ENCODE measurements at regions not wholly inside any gene's neighbourhood (a gene's known extent, or its start where the extent isn't known, plus 50 kb on each side); places are given as distances from the start of the nearest gene placed in this dataset.

- CTCF ChIA-PET: no interaction called here
- H3K9me3 Mint-ChIP-seq (ENCODE audit: low read depth, unreplicated experiment): peaks cover 13% of the 10 kb centered on the region
- no TSS peak for BruUV-seq (replicated peaks)
Measured at GRCh38 chr21:40952551-40953323, 105.8 kb upstream of the DSCAM start.

GRCh38 chr21:40964691-40965090 is 117.7 kb upstream of the DSCAM start:
- H3K9me3 Mint-ChIP-seq (ENCODE audit: low read depth, unreplicated experiment): peaks cover 8% of the 10 kb centered on the region

More at GRCh38 chr21:40952551-40953323, 105.8 kb upstream of the DSCAM start:
- intact Hi-C loops (cut with micrococcal nuclease; ENCODE audit: unreplicated experiment): no loop called here
- no peak for TF ChIP-seq CTCF (IDR thresholded peaks at IDR 0.05; ENCODE audit: unreplicated experiment)
- Mint-ChIP-seq H3K4me1 (ENCODE audit: low read depth, unreplicated experiment) (no peaks in the 10 kb centered on the region), H3K27me3 (ENCODE audit: unreplicated experiment) (no peaks in the 10 kb centered on the region), H3K4me3 (ENCODE audit: low read depth, unreplicated experiment) (no peak overlapping the region), H3K36me3 (ENCODE audit: insufficient read depth, unreplicated experiment) (no peaks in the 10 kb centered on the region), H3K27ac (ENCODE audit: unreplicated experiment) (no peak overlapping the region)
- no peak for DNase-seq

DNA sequence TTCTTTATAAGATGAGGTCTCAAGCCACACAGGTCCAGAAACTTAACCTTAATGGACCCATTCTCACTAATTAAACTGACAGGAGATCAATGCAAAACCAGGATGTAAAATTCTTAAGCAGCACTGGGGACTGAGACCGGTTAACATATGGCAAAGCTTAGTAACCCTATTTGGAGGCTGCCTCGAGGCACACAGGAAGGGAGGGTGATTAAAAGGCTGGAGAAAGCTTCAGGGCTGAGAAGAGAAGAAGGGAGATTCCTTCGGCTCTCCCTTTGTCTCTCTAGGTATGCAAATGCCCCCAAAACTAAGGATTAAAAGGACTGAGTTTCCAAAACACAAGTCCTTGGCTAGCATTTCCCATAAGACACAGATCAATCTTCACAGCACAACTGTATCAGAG is 120.8 kb upstream of the DSCAM start:
- intact Hi-C loops (cut with micrococcal nuclease; ENCODE audit: unreplicated experiment): no loop called here
- Mint-ChIP-seq H3K27me3 (ENCODE audit: unreplicated experiment) (no peaks in the 10 kb centered on the region), H3K4me3 (ENCODE audit: low read depth, unreplicated experiment) (no peak overlapping the region), H3K4me1 (ENCODE audit: low read depth, unreplicated experiment) (no peaks in the 10 kb centered on the region), H3K36me3 (ENCODE audit: insufficient read depth, unreplicated experiment) (no peaks in the 10 kb centered on the region), H3K27ac (ENCODE audit: unreplicated experiment) (no peak overlapping the region), H3K9me3 (ENCODE audit: low read depth, unreplicated experiment) (peaks cover 5% of the 10 kb centered on the region)
- TF ChIP-seq CTCF (IDR thresholded peaks at IDR 0.05; ENCODE audit: unreplicated experiment): no peak
- no TSS peak for BruUV-seq (replicated peaks)
- no peak for DNase-seq
- CTCF ChIA-PET: no interaction called here

More at GRCh38 chr21:40964691-40965090, 117.7 kb upstream of the DSCAM start:
- Mint-ChIP-seq H3K4me3 (ENCODE audit: low read depth, unreplicated experiment) (no peak overlapping the region), H3K27ac (ENCODE audit: unreplicated experiment) (no peak overlapping the region), H3K27me3 (ENCODE audit: unreplicated experiment) (no peaks in the 10 kb centered on the region), H3K36me3 (ENCODE audit: insufficient read depth, unreplicated experiment) (no peaks in the 10 kb centered on the region), H3K4me1 (ENCODE audit: low read depth, unreplicated experiment) (no peaks in the 10 kb centered on the region)
- intact Hi-C loops (cut with micrococcal nuclease; ENCODE audit: unreplicated experiment): no loop called here
- no peak for DNase-seq
- no TSS peak for BruUV-seq (replicated peaks)
- TF ChIP-seq CTCF (IDR thresholded peaks at IDR 0.05; ENCODE audit: unreplicated experiment): no peak
- CTCF ChIA-PET: no interaction called here

- no peak for TF ChIP-seq CTCF (IDR thresholded peaks at IDR 0.05; ENCODE audit: unreplicated experiment)
- no peak overlapping the region for H3K4me3 Mint-ChIP-seq (ENCODE audit: low read depth, unreplicated experiment)
- CTCF ChIA-PET: no interaction called here
- no peaks in the 10 kb centered on the region for H3K36me3 Mint-ChIP-seq (ENCODE audit: insufficient read depth, unreplicated experiment)
- BruUV-seq (replicated peaks): no TSS peak
- no peak overlapping the region for H3K27ac Mint-ChIP-seq (ENCODE audit: unreplicated experiment)
- H3K4me1 Mint-ChIP-seq (ENCODE audit: low read depth, unreplicated experiment): no peaks in the 10 kb centered on the region
- no peaks in the 10 kb centered on the region for H3K27me3 Mint-ChIP-seq (ENCODE audit: unreplicated experiment)
- intact Hi-C loops (cut with micrococcal nuclease; ENCODE audit: unreplicated experiment): no loop called here
- DNase-seq: no peak
- peaks cover 5% of the 10 kb centered on the region for H3K9me3 Mint-ChIP-seq (ENCODE audit: low read depth, unreplicated experiment)
Measured at GRCh38 chr21:40972151-40972550, 125.2 kb upstream of the DSCAM start.

All from Calu3 (cell line).